ENCODE measurements at regions not wholly inside any gene's neighbourhood (a gene's known extent, or its start where the extent isn't known, plus 50 kb on each side); places are given as distances from the start of the nearest gene placed in this dataset.
A peak's percentile ranks its signal among the peaks of the same experiment; 100 is the strongest.

DNA sequence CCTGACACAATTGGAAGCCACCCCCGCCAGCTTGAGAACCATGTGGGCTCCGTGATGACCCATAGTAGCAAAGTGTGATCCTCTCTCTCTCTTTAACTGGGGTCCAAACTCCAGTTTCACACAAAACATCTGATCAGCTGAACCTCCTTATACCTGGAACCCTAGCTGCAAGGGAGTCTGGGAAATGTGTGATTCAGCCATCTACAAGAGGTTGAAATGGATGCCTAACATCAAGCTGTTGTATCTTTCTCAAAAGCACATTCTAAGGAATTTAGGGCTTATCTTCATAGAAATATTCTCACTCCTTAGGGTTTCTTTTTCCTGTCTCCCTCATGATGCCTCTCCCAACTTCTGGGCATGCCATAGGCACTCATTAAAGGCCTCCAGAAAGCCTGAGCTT, 126.0 kb downstream of the BCOR start:
- no peak for TF ChIP-seq EGR1 (IDR thresholded peaks at IDR 0.05; ENCODE audit: low read depth)
- TF ChIP-seq SP1 (IDR thresholded peaks at IDR 0.05; ENCODE audit: low read depth): no peak
- no peak for TF ChIP-seq ZNF274 (IDR thresholded peaks at IDR 0.05; ENCODE audit: low read depth, low read length)

DNA sequence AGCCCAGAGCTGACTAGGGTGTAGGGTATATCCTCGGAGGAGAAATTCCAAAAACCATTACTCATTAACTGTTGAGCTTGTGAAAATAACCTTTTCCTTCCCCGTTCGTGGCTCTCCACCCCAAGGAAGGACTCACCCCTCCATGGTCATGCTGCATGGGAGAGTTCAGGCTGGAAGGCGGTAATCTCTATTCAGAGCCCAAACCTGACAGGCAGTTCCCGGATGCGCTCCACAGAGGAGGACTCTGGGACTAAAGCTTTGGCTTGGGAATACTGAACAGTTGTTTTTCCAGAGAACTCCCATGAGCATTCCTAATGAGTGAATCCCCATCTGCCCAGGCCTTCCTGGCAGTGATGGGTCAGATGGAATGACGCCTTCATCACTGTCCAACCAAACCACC, 125.4 kb downstream of the BCOR start:
- intact Hi-C loops (cut with micrococcal nuclease): no loop called here
- ATAC-seq (no peak), DNase-seq (ENCODE audit: low read depth, low spot score) (no peak)
- no peaks in the 10 kb centered on the region for H3K27me3 ChIP-seq (ENCODE audit: insufficient read depth, low read length)
- H3K79me2 ChIP-seq (ENCODE audit: insufficient read depth, low read length): no peaks in the 10 kb centered on the region
- TF ChIP-seq, protein P1, sequence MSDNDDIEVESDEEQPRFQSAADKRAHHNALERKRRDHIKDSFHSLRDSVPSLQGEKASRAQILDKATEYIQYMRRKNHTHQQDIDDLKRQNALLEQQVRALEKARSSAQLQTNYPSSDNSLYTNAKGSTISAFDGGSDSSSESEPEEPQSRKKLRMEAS (IDR thresholded peaks at IDR 0.05): no peak
- TF ChIP-seq SP1 (IDR thresholded peaks at IDR 0.05; ENCODE audit: low read depth) (no peak), CBX3 (IDR thresholded peaks at IDR 0.05; ENCODE audit: low read depth) (no peak), TCF7L2 (IDR thresholded peaks at IDR 0.05; ENCODE audit: borderline replicate concordance, extremely low read depth, insufficient read depth, insufficient read length) (no peak), ELF1 (IDR thresholded peaks at IDR 0.05; ENCODE audit: borderline replicate concordance, low read depth) (no peak), EZH2 (IDR thresholded peaks at IDR 0.05) (no peak), EZH2phosphoT487 (IDR thresholded peaks at IDR 0.05; ENCODE audit: borderline replicate concordance) (no peak), YY1 (IDR thresholded peaks at IDR 0.05; ENCODE audit: extremely low read depth, insufficient replicate concordance, low read depth, low read length) (no peak), ZFX (IDR thresholded peaks at IDR 0.05) (no peak)
- no TSS peak for BruUV-seq (replicated peaks)
- ChIA-PET POLR2A (no interaction called here), CTCF (no interaction called here), RAD21 (ENCODE audit: low non-redundant PET in 1 of 2, low total read pairs in 2 of 2, uncharacterized antibody in 2 of 2, unreplicated experiment in 2 of 2) (interaction anchor here in 1 of 2 experiments (0.5 kb wide), 1 partner anchor 52 kb away, joined by 3 read pairs; no protein-coding TSS in a partner anchor)
- H3K4me1 ChIP-seq (ENCODE audit: control insufficient read depth in 1 of 2, insufficient read depth in 2 of 2, low read length in 2 of 2): peaks cover 36 to 61% of the 10 kb centered on the region in 2 experiments
- no peak overlapping the region for H2AFZ ChIP-seq (ENCODE audit: low read depth, low read length, poor library complexity, severe bottlenecking)
- no peaks in the 10 kb centered on the region for H3K9me2 ChIP-seq (ENCODE audit: insufficient read depth)
- H3K36me3 ChIP-seq (ENCODE audit: control insufficient read depth in 1 of 2, insufficient read depth in 2 of 2, low read length in 2 of 2): no peaks in the 10 kb centered on the region
- H3K4me2 ChIP-seq (ENCODE audit: low read length): peak overlapping the region; percentile 9; the same call in 1 of the 2 replicates
- no peak overlapping the region for H3K27ac ChIP-seq (ENCODE audit: low read depth, low read length)
- no peaks in the 10 kb centered on the region; a peak in 1 of 4 replicates for H3K9me3 ChIP-seq (ENCODE audit: control insufficient read depth in 1 of 2, insufficient read depth in 1 of 2, low read depth in 1 of 2, low read length in 2 of 2)
- no peaks in the 10 kb centered on the region for H4K20me1 ChIP-seq (ENCODE audit: insufficient read depth)
- no peak overlapping the region for H3K9ac ChIP-seq (ENCODE audit: low read length)
- H3K4me3 ChIP-seq (replicated peaks in 1 of 2; ENCODE audit: low read depth in 1 of 2, low read length in 2 of 2): no peak overlapping the region

More for the DNA sequence above, 126.0 kb downstream of the BCOR start:
- H2AFZ ChIP-seq (ENCODE audit: low read depth, low read length, poor library complexity, severe bottlenecking): no peak overlapping the region
- CTCF ChIA-PET: no interaction called here
- H3K9me2 ChIP-seq (ENCODE audit: insufficient read depth): no peaks in the 10 kb centered on the region
- no peak overlapping the region for H3K27ac ChIP-seq (ENCODE audit: low read depth, low read length)
- no peak overlapping the region for H3K9ac ChIP-seq (ENCODE audit: low read length)
- no peaks in the 10 kb centered on the region for H3K79me2 ChIP-seq (ENCODE audit: insufficient read depth, low read length)
- H3K4me2 ChIP-seq (ENCODE audit: low read length): no peak overlapping the region
- ATAC-seq (no peak), DNase-seq (ENCODE audit: low read depth, low spot score) (no peak)
- H3K36me3 ChIP-seq (ENCODE audit: control insufficient read depth in 1 of 2, insufficient read depth in 2 of 2, low read length in 2 of 2): no peaks in the 10 kb centered on the region
- POLR2A ChIA-PET: no interaction called here
- H3K4me1 ChIP-seq (ENCODE audit: control insufficient read depth in 1 of 2, insufficient read depth in 2 of 2, low read length in 2 of 2): peaks cover 36 to 62% of the 10 kb centered on the region in 2 experiments
- intact Hi-C loops (cut with micrococcal nuclease): no loop called here
- no peaks in the 10 kb centered on the region for H4K20me1 ChIP-seq (ENCODE audit: insufficient read depth)
- RAD21 ChIA-PET (ENCODE audit: low non-redundant PET in 1 of 2, low total read pairs in 2 of 2, uncharacterized antibody in 2 of 2, unreplicated experiment in 2 of 2): no interaction called here
- H3K27me3 ChIP-seq (ENCODE audit: insufficient read depth, low read length): no peaks in the 10 kb centered on the region
- no TSS peak for BruUV-seq (replicated peaks)
- H3K9me3 ChIP-seq (ENCODE audit: control insufficient read depth in 1 of 2, insufficient read depth in 1 of 2, low read depth in 1 of 2, low read length in 2 of 2): no peaks in the 10 kb centered on the region; a peak in 1 of 4 replicates
- no peak overlapping the region for H3K4me3 ChIP-seq (replicated peaks in 1 of 2; ENCODE audit: low read depth in 1 of 2, low read length in 2 of 2)

Data from HCT116 (cell line).